ENCODE measurements at regions not wholly inside any gene's neighbourhood (a gene's known extent, or its start where the extent isn't known, plus 50 kb on each side); places are given as distances from the start of the nearest gene placed in this dataset.

- no peak for TF ChIP-seq CTCF (IDR thresholded peaks at IDR 0.05; ENCODE audit: low read depth, low read length, poor library complexity, severe bottlenecking)
- no peak for TF ChIP-seq EZH2phosphoT487 (IDR thresholded peaks at IDR 0.05; ENCODE audit: borderline replicate concordance, low read length)
Measured at GRCh38 chr9:31700252-31701045, 684.0 kb upstream of the ACO1 start.

Data from DOHH2 (cell line).